ENCODE measurements at regions not wholly inside any gene's neighbourhood (a gene's known extent, or its start where the extent isn't known, plus 50 kb on each side); places are given as distances from the start of the nearest gene placed in this dataset.

DNA sequence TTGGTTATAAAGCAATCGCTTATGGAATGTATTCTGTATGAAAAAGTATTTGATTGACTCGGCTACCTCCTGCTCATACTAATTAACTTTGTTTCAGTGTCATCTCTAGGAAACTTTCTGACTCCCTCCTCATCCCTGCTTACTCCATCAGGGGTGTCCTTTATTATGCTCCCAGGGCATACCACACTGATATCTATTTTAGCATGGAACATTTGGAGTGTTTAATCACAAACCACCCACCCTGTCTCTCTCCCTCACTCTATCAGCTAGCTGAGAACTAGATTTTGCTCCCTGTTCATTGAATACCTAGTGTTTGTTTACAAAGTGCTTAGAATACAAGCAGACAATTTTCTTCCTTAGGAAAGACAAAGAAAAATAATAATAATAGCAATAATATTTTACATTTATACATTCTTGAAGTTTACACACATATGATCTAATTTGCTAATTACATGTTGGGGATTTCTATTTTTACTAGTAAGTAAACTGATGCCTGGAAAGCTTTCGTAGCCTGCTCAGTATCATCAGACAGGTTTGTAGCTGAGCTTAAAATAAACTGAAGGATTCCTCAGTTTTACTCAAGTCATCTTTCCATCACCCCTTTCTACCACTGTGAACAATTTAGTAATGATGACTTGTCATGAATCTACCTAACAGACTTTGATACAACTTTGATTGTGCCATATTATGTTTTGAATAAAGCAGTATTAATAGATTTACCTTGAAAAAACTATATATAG is 811.4 kb upstream of the HS3ST1 start:
- no peak overlapping the region for H2AFZ ChIP-seq (ENCODE audit: low read length)

GRCh38 chr4:12231098-12231497 is 802.4 kb upstream of the HS3ST1 start:
- Histone ChIP-seq H3K4me3 (replicated peaks in 1 of 3; ENCODE audit: insufficient read depth in 1 of 3, low read depth in 2 of 3, low read length in 3 of 3) (no peak overlapping the region), H3K9me3 (ENCODE audit: low read length) (peaks cover 77% of the 10 kb centered on the region), H2AFZ (ENCODE audit: low read length) (no peak overlapping the region), H3K27ac (ENCODE audit: extremely low read length, insufficient read depth, low read length) (no peak overlapping the region), H3K79me2 (ENCODE audit: insufficient read depth, low read length) (no peaks in the 10 kb centered on the region), H3K4me1 (ENCODE audit: insufficient read depth, low read length) (no peaks in the 10 kb centered on the region), H4K20me1 (ENCODE audit: insufficient read depth, low read length) (no peaks in the 10 kb centered on the region), H3K4me2 (ENCODE audit: low read depth, low read length) (no peak overlapping the region), H3K36me3 (replicated peaks in 1 of 2; ENCODE audit: control insufficient read depth in 1 of 2, insufficient read depth in 2 of 2, low read length in 2 of 2) (no peaks in the 10 kb centered on the region), H3K27me3 (ENCODE audit: control insufficient read depth in 1 of 2, insufficient read depth in 2 of 2, low read length in 2 of 2) (no peaks in the 10 kb centered on the region), H3K9ac (ENCODE audit: insufficient read depth, low read depth, low read length) (no peak overlapping the region)
- ATAC-seq, result no peak
- intact Hi-C loops (cut with micrococcal nuclease; ENCODE audit: unreplicated experiment) (no loop called here), in situ Hi-C loops (cut with HindIII; ENCODE audit: extremely low pct_ligation_motif_present, low pct_unique_long_range_greater_than_20kb) (no loop called here)
- FAIRE-seq, result no peak
- DNase-seq (ENCODE audit: low spot score), result no peak
- BruUV-seq (replicated peaks), result no TSS peak
- WGBS (ENCODE audit: low lambda C conversion rate), result 35% methylated on average over 6 of the region's 6 CpGs
- CTCF ChIA-PET (ENCODE audit: low intra/inter-chr PET ratio, low total read pairs), result no interaction called here
- POLR2A ChIA-PET, result no interaction called here
- TF ChIP-seq HOXD1 (CRISPR knock-in tag; IDR thresholded peaks at IDR 0.05), result no peak
- no peak for TF ChIP-seq ZNF879 (CRISPR knock-in tag; IDR thresholded peaks at IDR 0.05)
- no peak for TF ChIP-seq GATAD2A (CRISPR knock-in tag; IDR thresholded peaks at IDR 0.05)
- no peak for TF ChIP-seq ZNF746 (CRISPR knock-in tag; IDR thresholded peaks at IDR 0.05)
- TF ChIP-seq THAP8 (CRISPR knock-in tag; IDR thresholded peaks at IDR 0.05; ENCODE audit: borderline replicate concordance), result no peak
- no peak for TF ChIP-seq PRDM15 (CRISPR knock-in tag; IDR thresholded peaks at IDR 0.05)
- TF ChIP-seq BRCA1 (CRISPR knock-in tag; IDR thresholded peaks at IDR 0.05), result no peak
- no peak for TF ChIP-seq MTERF4 (CRISPR knock-in tag; IDR thresholded peaks at IDR 0.05)
- TF ChIP-seq, protein P1, sequence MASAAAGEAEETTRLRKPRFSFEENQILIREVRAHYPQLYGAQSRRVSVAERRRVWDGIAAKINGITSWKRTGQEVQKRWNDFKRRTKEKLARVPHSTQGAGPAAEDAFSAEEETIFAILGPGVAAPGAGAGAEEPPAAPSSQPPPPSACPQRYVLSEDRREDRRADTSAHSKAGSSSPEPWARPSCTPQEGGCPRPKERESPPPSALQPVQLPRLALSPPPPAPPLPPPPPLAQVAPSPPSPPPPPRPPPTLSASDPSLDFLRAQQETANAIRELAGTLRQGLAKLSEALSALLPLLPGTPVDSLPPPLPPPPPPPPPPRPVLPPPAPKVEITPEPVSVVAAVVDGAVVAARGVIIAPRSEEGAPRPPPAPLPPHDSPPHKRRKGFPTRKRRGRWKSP (CRISPR knock-in tag; IDR thresholded peaks at IDR 0.05), result no peak
- no peak for TF ChIP-seq ZKSCAN1 (IDR thresholded peaks at IDR 0.05; ENCODE audit: low read length)
- no peak for TF ChIP-seq MLLT10 (CRISPR knock-in tag; IDR thresholded peaks at IDR 0.05)
- no peak for TF ChIP-seq ZNF749 (CRISPR knock-in tag; IDR thresholded peaks at IDR 0.05; ENCODE audit: borderline replicate concordance)

More for the DNA sequence above, 811.4 kb upstream of the HS3ST1 start:
- no peak overlapping the region for H3K4me2 ChIP-seq (ENCODE audit: low read depth, low read length)
- no peaks in the 10 kb centered on the region for H3K4me1 ChIP-seq (ENCODE audit: insufficient read depth, low read length)
- TF ChIP-seq KMT2A (CRISPR knock-in tag; IDR thresholded peaks at IDR 0.05), result no peak
- TF ChIP-seq ZNF776 (CRISPR knock-in tag; IDR thresholded peaks at IDR 0.05), result no peak
- no peak overlapping the region for H3K27ac ChIP-seq (ENCODE audit: extremely low read length, insufficient read depth, low read length)
- FAIRE-seq (no peak), DNase-seq (ENCODE audit: low spot score) (no peak), ATAC-seq (no peak)
- intact Hi-C loops (cut with micrococcal nuclease; ENCODE audit: unreplicated experiment), result no loop called here
- WGBS (ENCODE audit: low lambda C conversion rate), result under 1% methylated on average over 3 of the region's 3 CpGs
- H3K9me3 ChIP-seq (ENCODE audit: low read length), result peaks cover 75% of the 10 kb centered on the region
- no peaks in the 10 kb centered on the region for H4K20me1 ChIP-seq (ENCODE audit: insufficient read depth, low read length)
- no TSS peak for BruUV-seq (replicated peaks)
- no peaks in the 10 kb centered on the region for H3K27me3 ChIP-seq (ENCODE audit: control insufficient read depth in 1 of 2, insufficient read depth in 2 of 2, low read length in 2 of 2)
- H3K79me2 ChIP-seq (ENCODE audit: insufficient read depth, low read length), result no peaks in the 10 kb centered on the region
- no peak overlapping the region for H3K4me3 ChIP-seq (replicated peaks in 1 of 3; ENCODE audit: insufficient read depth in 1 of 3, low read depth in 2 of 3, low read length in 3 of 3)
- CTCF ChIA-PET (ENCODE audit: low intra/inter-chr PET ratio, low total read pairs), result no interaction called here
- in situ Hi-C loops (cut with HindIII; ENCODE audit: extremely low pct_ligation_motif_present, low pct_unique_long_range_greater_than_20kb), result no loop called here
- H3K36me3 ChIP-seq (replicated peaks in 1 of 2; ENCODE audit: control insufficient read depth in 1 of 2, insufficient read depth in 2 of 2, low read length in 2 of 2), result no peaks in the 10 kb centered on the region
- no peak overlapping the region for H3K9ac ChIP-seq (ENCODE audit: insufficient read depth, low read depth, low read length)
- POLR2A ChIA-PET, result no interaction called here

Measured in HepG2 (cell line).